Neural progenitor cell (in vitro differentiated cells): ENCODE measurements at regions not wholly inside any gene's neighbourhood (a gene's known extent, or its start where the extent isn't known, plus 50 kb on each side); places are given as distances from the start of the nearest gene placed in this dataset.

Experiments
- DNase-seq: peaks from one replicate; pipeline ENCODE4 v3.0.0-alpha.2; 2016; ENCODE audit warnings: low spot score
- H2AFZ ChIP-seq: fragments of 200-600 bp; sonication (generic); replicated peaks from 2 replicates; pipeline ENCODE4 v1.6.1; 2016; ENCODE audit warnings: antibody characterized with exemption
- H3F3A ChIP-seq: fragments of 200-600 bp; sonication (generic); 2 replicates; pipeline ENCODE4 v1.6.1; 2016; ENCODE audit warnings: antibody characterized with exemption, low read depth
- H3K27ac ChIP-seq: fragments of 200-600 bp; sonication (generic); 2 replicates; pipeline ENCODE4 v1.5.1; 2016; ENCODE audit warnings: mild to moderate bottlenecking
- H3K27me3 ChIP-seq: fragments of 200-600 bp; sonication (generic); 2 replicates; pipeline ENCODE4 v1.6.1; 2016; ENCODE audit warnings: mild to moderate bottlenecking, moderate library complexity
- H3K36me3 ChIP-seq: fragments of 200-600 bp; sonication (generic); 2 replicates; pipeline ENCODE4 v1.5.1; 2016
- H3K4me1 ChIP-seq: fragments of 200-600 bp; sonication (generic); 2 replicates; pipeline ENCODE4 v1.6.1; 2016; ENCODE audit warnings: mixed run types
- H3K4me2 ChIP-seq: fragments of 200-600 bp; sonication (generic); 2 replicates; pipeline ENCODE4 v1.6.1; 2016
- H3K4me3 ChIP-seq: fragments of 200-600 bp; sonication (generic); 2 replicates; pipeline ENCODE4 v1.5.1; 2016
- H3K79me2 ChIP-seq: fragments of 200-600 bp; sonication (generic); 2 replicates; pipeline ENCODE4 v1.6.1; 2016; ENCODE audit warnings: low read depth
- H3K9ac ChIP-seq: fragments of 200-600 bp; sonication (generic); 2 replicates; pipeline ENCODE4 v1.6.1; 2016
- H3K9me3 ChIP-seq: fragments of 200-600 bp; sonication (generic); 2 replicates; pipeline ENCODE4 v1.5.1; 2016; ENCODE audit warnings: low read depth
- H4K20me1 ChIP-seq: fragments of 200-600 bp; sonication (generic); 2 replicates; pipeline ENCODE4 v1.6.1; 2016; ENCODE audit warnings: low read depth
- H3K27ac Mint-ChIP-seq: 3 replicates; pipeline ENCODE4 v1.8.0; 2021; ENCODE audit warnings: mixed read lengths
- H3K27me3 Mint-ChIP-seq: 2 replicates; pipeline ENCODE4 v1.8.0; 2022; ENCODE audit warnings: low read depth, mild to moderate bottlenecking, inconsistent platforms, moderate library complexity, mixed read lengths; ENCODE audit not compliant: insufficient read depth
- H3K36me3 Mint-ChIP-seq: 3 replicates; pipeline ENCODE4 v1.8.0; 2021; ENCODE audit warnings: mixed read lengths
- H3K4me1 Mint-ChIP-seq: 3 replicates; pipeline ENCODE4 v1.8.0; 2021; ENCODE audit warnings: mixed read lengths
- H3K4me3 Mint-ChIP-seq: 3 replicates; pipeline ENCODE4 v1.8.0; 2021; ENCODE audit warnings: mild to moderate bottlenecking, moderate library complexity, mixed read lengths
- H3K9me3 Mint-ChIP-seq: 3 replicates; pipeline ENCODE4 v1.8.0; 2020; ENCODE audit warnings: mixed read lengths
- CTCF ChIP-seq: fragments of 200-600 bp; sonication (generic); IDR thresholded peaks from 2 replicates; pipeline ENCODE4 v1.5.1; 2017; ENCODE audit warnings: antibody characterized with exemption, mild to moderate bottlenecking
- EZH2 ChIP-seq: fragments of 200-600 bp; sonication (generic); IDR thresholded peaks from 2 replicates; pipeline ENCODE4 v1.6.1; 2017; ENCODE audit warnings: antibody characterized with exemption, mild to moderate bottlenecking, moderate library complexity
- EZH2phosphoT487 ChIP-seq: fragments of 200-600 bp; sonication (generic); IDR thresholded peaks from 2 replicates; pipeline ENCODE4 v1.6.1; 2017; ENCODE audit warnings: antibody characterized with exemption

DNA sequence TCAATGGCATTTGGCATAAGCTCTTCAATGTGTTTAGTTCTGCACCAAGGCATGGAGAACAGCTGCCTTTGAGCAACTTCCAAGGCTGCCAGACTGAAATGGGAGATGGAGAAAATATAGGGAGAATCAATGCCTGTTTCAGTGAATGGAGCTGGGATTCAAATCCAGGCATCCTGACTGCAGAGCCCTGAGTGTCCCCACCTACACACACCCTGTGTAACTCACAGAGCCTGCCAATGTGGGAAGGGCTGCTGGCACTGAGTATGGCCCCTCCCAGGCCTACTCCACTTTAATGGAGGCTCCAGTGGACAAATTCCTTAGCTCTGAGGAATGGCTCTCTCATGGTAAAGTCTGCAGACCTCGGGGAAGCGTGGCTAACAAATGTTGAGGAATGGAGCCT, 145.6 kb upstream of the TNR start:
- Histone ChIP-seq H2AFZ (no peak overlapping the region), H3K9ac (no peak overlapping the region), H3K9me3 (no peaks in the 10 kb centered on the region), H3K79me2 (no peaks in the 10 kb centered on the region), H3K36me3 (no peaks in the 10 kb centered on the region), H3K27ac (no peak overlapping the region), H3K4me2 (no peak overlapping the region), H4K20me1 (no peaks in the 10 kb centered on the region), H3K4me1 (peaks cover 7% of the 10 kb centered on the region), H3K27me3 (peaks cover 26% of the 10 kb centered on the region), H3F3A (peaks cover 8% of the 10 kb centered on the region), H3K4me3 (no peak overlapping the region)
- Mint-ChIP-seq H3K4me1 (peaks cover 37% of the 10 kb centered on the region), H3K36me3 (no peaks in the 10 kb centered on the region), H3K27ac (no peak overlapping the region), H3K9me3 (peaks cover 2% of the 10 kb centered on the region), H3K27me3 (peaks cover 12% of the 10 kb centered on the region), H3K4me3 (no peak overlapping the region)
- TF ChIP-seq EZH2 (peak; percentile 6), EZH2phosphoT487 (no peak)
- no peak for DNase-seq

DNA sequence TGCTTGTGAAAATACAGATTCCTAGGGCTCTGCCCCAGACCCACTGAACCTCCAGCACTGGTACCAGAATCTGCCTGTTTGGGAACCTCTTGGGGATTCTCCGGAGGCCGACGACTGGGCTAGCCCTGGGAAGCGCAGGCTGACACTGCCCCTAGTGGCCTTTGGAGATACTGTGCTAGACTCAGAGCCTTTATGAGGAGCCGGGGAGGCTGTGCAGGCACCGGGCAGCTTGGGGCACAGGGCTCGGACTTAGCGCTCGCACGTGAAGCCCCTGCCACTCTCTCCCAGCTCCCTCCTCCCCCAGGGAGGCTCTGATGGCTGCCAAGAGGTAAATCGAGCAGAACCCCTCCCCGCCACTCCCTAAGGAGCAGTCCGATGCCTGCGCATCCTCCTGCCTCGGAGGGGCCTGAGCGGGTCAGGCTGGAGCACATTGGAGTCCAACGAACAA, 144.6 kb upstream of the TNR start:
- H3K27ac ChIP-seq = no peak overlapping the region
- TF ChIP-seq CTCF (peak; percentile 85), EZH2phosphoT487 (no peak)
- H3K4me1 ChIP-seq = peaks cover 7% of the 10 kb centered on the region
- no peaks in the 10 kb centered on the region for H3K9me3 ChIP-seq
- Mint-ChIP-seq H3K4me1 (peaks cover 40% of the 10 kb centered on the region), H3K27me3 (peaks cover 12% of the 10 kb centered on the region), H3K4me3 (no peak overlapping the region), H3K9me3 (peaks cover 2% of the 10 kb centered on the region), H3K36me3 (no peaks in the 10 kb centered on the region), H3K27ac (no peak overlapping the region)
- peaks cover 8% of the 10 kb centered on the region for H3F3A ChIP-seq
- H3K36me3 ChIP-seq = no peaks in the 10 kb centered on the region
- no peaks in the 10 kb centered on the region for H3K79me2 ChIP-seq
- peak; percentile 91 for DNase-seq
- peak overlapping the region; percentile 26 for H3K4me3 ChIP-seq
- no peak overlapping the region for H3K9ac ChIP-seq
- peak overlapping the region; percentile 67 for H3K4me2 ChIP-seq
- peak overlapping the region; percentile 99 for H2AFZ ChIP-seq
- H3K27me3 ChIP-seq = peaks cover 26% of the 10 kb centered on the region
- H4K20me1 ChIP-seq = no peaks in the 10 kb centered on the region

DNA sequence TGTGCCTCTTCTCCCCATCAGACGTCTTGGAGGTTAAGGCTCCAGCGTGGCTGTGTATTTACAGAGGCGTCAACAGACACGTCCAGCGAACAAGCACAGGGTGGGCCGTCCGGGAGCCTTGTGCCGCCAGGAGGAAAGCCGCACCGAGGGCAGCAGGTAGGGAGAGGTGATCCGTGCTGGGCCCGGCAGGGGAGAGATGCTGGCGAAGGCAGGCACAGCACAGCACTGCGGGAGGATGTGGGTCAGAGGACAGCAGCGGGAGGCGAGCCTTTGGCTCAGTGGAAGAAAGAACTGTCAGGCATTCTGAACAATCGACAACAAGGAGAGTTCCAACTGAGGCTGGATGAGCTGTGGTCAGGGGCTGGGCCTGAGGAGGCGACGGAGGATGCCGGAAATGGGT, 144.1 kb upstream of the TNR start:
- Mint-ChIP-seq H3K9me3 (peaks cover 1% of the 10 kb centered on the region), H3K27me3 (peaks cover 11% of the 10 kb centered on the region), H3K36me3 (no peaks in the 10 kb centered on the region), H3K27ac (no peak overlapping the region), H3K4me3 (no peak overlapping the region), H3K4me1 (peaks cover 39% of the 10 kb centered on the region)
- Histone ChIP-seq H3F3A (peaks cover 8% of the 10 kb centered on the region), H3K9me3 (no peaks in the 10 kb centered on the region), H3K27ac (no peak overlapping the region), H3K27me3 (peaks cover 26% of the 10 kb centered on the region), H3K36me3 (no peaks in the 10 kb centered on the region), H3K79me2 (no peaks in the 10 kb centered on the region), H3K4me1 (peaks cover 7% of the 10 kb centered on the region), H3K4me3 (no peak overlapping the region), H3K9ac (no peak overlapping the region), H4K20me1 (no peaks in the 10 kb centered on the region), H3K4me2 (peak overlapping the region; percentile 67), H2AFZ (peak overlapping the region; percentile 99)
- DNase-seq = peak; percentile 25
- TF ChIP-seq CTCF = no peak
- TF ChIP-seq EZH2phosphoT487 = no peak
- no peak for TF ChIP-seq EZH2

DNA sequence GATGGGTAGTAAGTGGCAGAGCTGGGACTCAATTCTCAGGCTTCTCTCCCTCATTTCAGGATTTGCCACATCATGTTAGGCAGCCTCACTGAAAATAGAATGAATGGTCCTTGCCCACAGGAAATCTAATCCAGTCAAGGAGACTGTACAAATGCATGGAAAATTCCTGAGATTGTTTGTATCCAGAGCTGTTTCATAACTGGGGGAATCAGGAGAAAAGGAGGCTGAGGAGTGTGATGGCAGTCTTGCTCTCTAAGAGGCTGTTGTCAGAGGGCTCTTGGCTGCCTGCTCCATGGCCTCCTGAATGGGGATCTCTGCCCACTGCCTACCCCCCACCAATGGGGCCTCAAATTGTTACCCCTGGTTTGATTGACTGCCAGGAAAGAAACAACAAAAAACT, 141.9 kb upstream of the TNR start:
- Mint-ChIP-seq H3K36me3 (no peaks in the 10 kb centered on the region), H3K4me1 (peaks cover 47% of the 10 kb centered on the region), H3K27me3 (peaks cover 10% of the 10 kb centered on the region), H3K9me3 (no peaks in the 10 kb centered on the region), H3K4me3 (no peak overlapping the region), H3K27ac (no peak overlapping the region)
- H3K9ac ChIP-seq = no peak overlapping the region
- no peak overlapping the region for H3K4me3 ChIP-seq
- H3K4me1 ChIP-seq = peaks cover 7% of the 10 kb centered on the region
- no peak overlapping the region for H3K4me2 ChIP-seq
- no peaks in the 10 kb centered on the region for H4K20me1 ChIP-seq
- H3K36me3 ChIP-seq = no peaks in the 10 kb centered on the region
- TF ChIP-seq EZH2phosphoT487 (no peak), EZH2 (no peak), CTCF (no peak)
- H3K9me3 ChIP-seq = no peaks in the 10 kb centered on the region
- peaks cover 26% of the 10 kb centered on the region for H3K27me3 ChIP-seq
- DNase-seq = no peak
- no peak overlapping the region for H3K27ac ChIP-seq
- no peak overlapping the region for H2AFZ ChIP-seq
- H3K79me2 ChIP-seq = no peaks in the 10 kb centered on the region
- peaks cover 8% of the 10 kb centered on the region for H3F3A ChIP-seq
